SK-N-SH treated with all-trans-retinoic acid at 6 μM for 48 hours (cell line): ENCODE measurements at regions not wholly inside any gene's neighbourhood (a gene's known extent, or its start where the extent isn't known, plus 50 kb on each side); places are given as distances from the start of the nearest gene placed in this dataset.

Experiments
- ATAC-seq: fragments of 200-7000 bp; cut with Tn5 transposase; 3 replicates; pipeline ENCODE4 v1.9.1; 2020; ENCODE audit warnings: mild to moderate bottlenecking, moderate library complexity
- ARNTL ChIP-seq: fragments of 450-650 bp; formaldehyde crosslinking; IDR thresholded peaks from 2 replicates; pipeline ENCODE4 v1.5.0; 2020; ENCODE audit warnings: low read depth, mild to moderate bottlenecking, moderate library complexity, borderline replicate concordance
- BACH2 ChIP-seq: fragments of 250-450 bp; sonication (Bioruptor Pico); IDR thresholded peaks from 2 replicates; pipeline ENCODE4 v1.9.0; 2021; ENCODE audit warnings: mild to moderate bottlenecking, borderline replicate concordance
- CREB5 ChIP-seq: fragments of 250-450 bp; sonication (Bioruptor Pico); IDR thresholded peaks from 2 replicates; pipeline ENCODE4 v1.5.1; 2020; ENCODE audit warnings: low read depth, mild to moderate bottlenecking, moderate library complexity
- CSRNP3 ChIP-seq: fragments of 250-450 bp; sonication (Bioruptor Pico); IDR thresholded peaks from 2 replicates; pipeline ENCODE4 v1.5.1; 2021; ENCODE audit warnings: mild to moderate bottlenecking, moderate library complexity
- ESRRG ChIP-seq: fragments of 250-450 bp; sonication (Bioruptor Pico); IDR thresholded peaks from 2 replicates; pipeline ENCODE4 v1.6.1; 2021; ENCODE audit warnings: mild to moderate bottlenecking
- GLIS3 ChIP-seq: fragments of 250-450 bp; sonication (Bioruptor Pico); IDR thresholded peaks from 2 replicates; pipeline ENCODE4 v1.5.0; 2020; ENCODE audit warnings: mild to moderate bottlenecking, moderate library complexity
- ISL1 ChIP-seq: fragments of 250-450 bp; sonication (Bioruptor Pico); IDR thresholded peaks from 2 replicates; pipeline ENCODE4 v2.1.2; 2022; ENCODE audit warnings: mild to moderate bottlenecking, moderate library complexity
- OSR1 ChIP-seq: fragments of 250-450 bp; sonication (Bioruptor Pico); IDR thresholded peaks from 2 replicates; pipeline ENCODE4 v1.8.0; 2022; ENCODE audit warnings: moderate library complexity, mild to moderate bottlenecking, inconsistent platforms
- POU6F1 ChIP-seq: fragments of 250-450 bp; sonication (Bioruptor Pico); IDR thresholded peaks from 2 replicates; pipeline ENCODE4 v1.8.0; 2021; ENCODE audit warnings: low read depth, mild to moderate bottlenecking, moderate library complexity, borderline replicate concordance
- PPARA ChIP-seq: fragments of 250-450 bp; sonication (Bioruptor Pico); IDR thresholded peaks from 2 replicates; pipeline ENCODE4 v1.5.0; 2020; ENCODE audit warnings: mild to moderate bottlenecking, borderline replicate concordance
- SNAI2 ChIP-seq: fragments of 250-450 bp; sonication (Bioruptor Pico); IDR thresholded peaks from 2 replicates; pipeline ENCODE4 v1.5.0; 2020; ENCODE audit warnings: mild to moderate bottlenecking, moderate library complexity
- TCF4 ChIP-seq: fragments of 250-450 bp; sonication (Bioruptor Pico); IDR thresholded peaks from 2 replicates; pipeline ENCODE4 v1.8.0; 2021; ENCODE audit warnings: mild to moderate bottlenecking, moderate library complexity, borderline replicate concordance
- TOX ChIP-seq: fragments of 250-450 bp; sonication (Bioruptor Pico); IDR thresholded peaks from 2 replicates; pipeline ENCODE4 v1.8.0; 2021; ENCODE audit warnings: mild to moderate bottlenecking, moderate library complexity, borderline replicate concordance
- ZC3H10 ChIP-seq: fragments of 250-450 bp; sonication (Bioruptor Pico); IDR thresholded peaks from 2 replicates; pipeline ENCODE4 v1.5.1; 2021; ENCODE audit warnings: mild to moderate bottlenecking, moderate library complexity
- ZFP3 ChIP-seq: fragments of 250-450 bp; sonication (Bioruptor Pico); IDR thresholded peaks from 2 replicates; pipeline ENCODE4 v1.5.0; 2020; ENCODE audit warnings: mild to moderate bottlenecking, moderate library complexity
- ZFP30 ChIP-seq: fragments of 450-650 bp; formaldehyde crosslinking; IDR thresholded peaks from 2 replicates; pipeline ENCODE4 v1.5.0; 2022; ENCODE audit warnings: mild to moderate bottlenecking, moderate library complexity
- ZNF565 ChIP-seq: fragments of 450-650 bp; formaldehyde crosslinking; conservative IDR thresholded peaks from 2 replicates; pipeline ENCODE4 v1.5.0; 2020; ENCODE audit warnings: low read depth, mild to moderate bottlenecking, moderate library complexity
- ZNF70 ChIP-seq: fragments of 450-650 bp; formaldehyde crosslinking; IDR thresholded peaks from 2 replicates; pipeline ENCODE4 v1.5.0; 2020; ENCODE audit warnings: mild to moderate bottlenecking, moderate library complexity
- ZNF8 ChIP-seq: fragments of 450-650 bp; formaldehyde crosslinking; IDR thresholded peaks from 2 replicates; pipeline ENCODE4 v1.5.0; 2020; ENCODE audit warnings: mild to moderate bottlenecking, moderate library complexity
- TF ChIP-seq, protein P1 (sequence below): fragments of 250-450 bp; sonication (Bioruptor Pico); IDR thresholded peaks from 2 replicates; pipeline ENCODE4 v1.5.0; 2020; ENCODE audit warnings: mild to moderate bottlenecking, moderate library complexity
- TF ChIP-seq, protein P2 (sequence below): fragments of 250-450 bp; sonication (Bioruptor Pico); IDR thresholded peaks from 2 replicates; pipeline ENCODE4 v1.8.0; 2020; ENCODE audit warnings: mild to moderate bottlenecking, moderate library complexity, borderline replicate concordance

DNA sequence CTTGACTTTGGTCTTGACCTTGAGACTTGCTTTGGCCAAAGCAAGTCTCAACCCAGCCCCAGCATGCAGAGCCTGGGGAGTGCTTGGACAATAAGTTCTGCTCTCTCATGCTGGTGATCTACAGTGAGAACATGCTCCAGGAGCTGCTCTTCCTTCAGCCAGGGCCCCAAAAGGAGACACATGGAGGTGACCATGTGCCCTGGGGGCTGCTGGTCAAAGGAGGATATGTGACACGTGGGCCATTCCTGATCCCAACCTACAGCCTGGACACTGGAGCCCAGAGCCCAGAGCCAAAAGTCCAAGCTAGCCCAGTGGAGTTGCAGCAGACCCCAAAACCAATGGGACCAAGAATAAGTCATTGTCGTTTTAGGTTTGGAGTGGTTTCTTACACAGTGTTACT lies 78.2 kb upstream of the CHST15 start:
- no peak for TF ChIP-seq TOX (CRISPR knock-in tag)
- no peak for TF ChIP-seq ZNF8 (CRISPR knock-in tag)
- no peak for ATAC-seq

- no peak for TF ChIP-seq BACH2
- TF ChIP-seq ZFP3 (CRISPR knock-in tag), result no peak
- no peak for TF ChIP-seq OSR1 (CRISPR knock-in tag)
- no peak for TF ChIP-seq CREB5 (CRISPR knock-in tag)
- no peak for TF ChIP-seq ZC3H10 (CRISPR knock-in tag)
Observed at GRCh38 chr10:124170631-124171030, 77.2 kb upstream of the CHST15 start.

DNA sequence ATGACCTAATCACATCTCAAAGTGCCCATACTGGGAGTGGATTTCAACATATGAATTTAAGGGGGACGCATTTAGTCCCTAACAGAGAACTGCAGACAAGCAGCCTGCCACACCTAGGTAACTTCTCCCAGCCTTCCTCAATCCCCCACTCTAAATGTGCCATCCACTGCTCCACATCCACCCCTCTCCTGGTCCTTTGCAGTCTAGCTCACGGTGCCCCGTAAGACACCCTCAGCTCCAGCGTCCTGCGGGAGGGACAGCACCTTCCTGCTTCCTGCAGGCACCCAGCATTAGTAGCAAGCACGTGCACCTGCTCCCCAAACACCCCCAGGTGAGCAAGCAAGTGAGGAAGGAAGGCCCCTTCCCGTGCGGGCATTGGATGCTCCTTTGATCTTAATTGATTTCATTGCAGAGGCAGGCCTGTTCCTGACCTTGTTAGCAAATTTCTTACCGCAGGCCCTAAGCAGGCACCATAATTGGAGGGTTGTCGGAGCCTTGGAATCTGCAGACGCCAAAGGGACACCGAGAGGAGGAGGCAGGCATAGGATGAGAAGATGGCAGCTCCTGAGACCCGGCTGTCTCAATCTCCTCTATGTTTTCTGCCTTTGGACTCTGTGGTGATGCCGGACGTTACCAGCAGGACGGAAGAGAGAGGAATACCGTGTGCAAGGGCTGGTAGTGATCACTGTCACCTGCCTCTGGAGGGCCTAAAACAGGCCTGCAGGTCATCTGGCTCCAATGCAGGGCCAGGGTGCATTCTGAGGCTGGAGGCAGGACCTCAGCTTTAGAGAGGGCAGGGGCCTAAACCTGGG lies 75.8 kb upstream of the CHST15 start:
- ATAC-seq, result no peak

More at GRCh38 chr10:124170631-124171030, 77.2 kb upstream of the CHST15 start:
- ATAC-seq, result no peak

More for the DNA sequence above, 75.8 kb upstream of the CHST15 start:
- TF ChIP-seq ZFP3 (CRISPR knock-in tag) (no peak), TCF4 (CRISPR knock-in tag) (no peak), ARNTL (CRISPR knock-in tag) (no peak), GLIS3 (no peak), ZC3H10 (CRISPR knock-in tag) (no peak), ZNF70 (CRISPR knock-in tag) (no peak), ESRRG (CRISPR knock-in tag) (no peak), ZNF565 (no peak), PPARA (CRISPR knock-in tag) (no peak), ISL1 (CRISPR knock-in tag) (no peak), TOX (CRISPR knock-in tag) (no peak), BACH2 (no peak), SNAI2 (no peak), POU6F1 (CRISPR knock-in tag) (no peak), OSR1 (CRISPR knock-in tag) (no peak), CSRNP3 (CRISPR knock-in tag) (no peak), ZFP30 (no peak)
- TF ChIP-seq, protein P1, sequence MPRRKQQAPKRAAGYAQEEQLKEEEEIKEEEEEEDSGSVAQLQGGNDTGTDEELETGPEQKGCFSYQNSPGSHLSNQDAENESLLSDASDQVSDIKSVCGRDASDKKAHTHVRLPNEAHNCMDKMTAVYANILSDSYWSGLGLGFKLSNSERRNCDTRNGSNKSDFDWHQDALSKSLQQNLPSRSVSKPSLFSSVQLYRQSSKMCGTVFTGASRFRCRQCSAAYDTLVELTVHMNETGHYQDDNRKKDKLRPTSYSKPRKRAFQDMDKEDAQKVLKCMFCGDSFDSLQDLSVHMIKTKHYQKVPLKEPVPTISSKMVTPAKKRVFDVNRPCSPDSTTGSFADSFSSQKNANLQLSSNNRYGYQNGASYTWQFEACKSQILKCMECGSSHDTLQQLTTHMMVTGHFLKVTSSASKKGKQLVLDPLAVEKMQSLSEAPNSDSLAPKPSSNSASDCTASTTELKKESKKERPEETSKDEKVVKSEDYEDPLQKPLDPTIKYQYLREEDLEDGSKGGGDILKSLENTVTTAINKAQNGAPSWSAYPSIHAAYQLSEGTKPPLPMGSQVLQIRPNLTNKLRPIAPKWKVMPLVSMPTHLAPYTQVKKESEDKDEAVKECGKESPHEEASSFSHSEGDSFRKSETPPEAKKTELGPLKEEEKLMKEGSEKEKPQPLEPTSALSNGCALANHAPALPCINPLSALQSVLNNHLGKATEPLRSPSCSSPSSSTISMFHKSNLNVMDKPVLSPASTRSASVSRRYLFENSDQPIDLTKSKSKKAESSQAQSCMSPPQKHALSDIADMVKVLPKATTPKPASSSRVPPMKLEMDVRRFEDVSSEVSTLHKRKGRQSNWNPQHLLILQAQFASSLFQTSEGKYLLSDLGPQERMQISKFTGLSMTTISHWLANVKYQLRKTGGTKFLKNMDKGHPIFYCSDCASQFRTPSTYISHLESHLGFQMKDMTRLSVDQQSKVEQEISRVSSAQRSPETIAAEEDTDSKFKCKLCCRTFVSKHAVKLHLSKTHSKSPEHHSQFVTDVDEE (CRISPR knock-in tag), result no peak
- TF ChIP-seq, protein P2, sequence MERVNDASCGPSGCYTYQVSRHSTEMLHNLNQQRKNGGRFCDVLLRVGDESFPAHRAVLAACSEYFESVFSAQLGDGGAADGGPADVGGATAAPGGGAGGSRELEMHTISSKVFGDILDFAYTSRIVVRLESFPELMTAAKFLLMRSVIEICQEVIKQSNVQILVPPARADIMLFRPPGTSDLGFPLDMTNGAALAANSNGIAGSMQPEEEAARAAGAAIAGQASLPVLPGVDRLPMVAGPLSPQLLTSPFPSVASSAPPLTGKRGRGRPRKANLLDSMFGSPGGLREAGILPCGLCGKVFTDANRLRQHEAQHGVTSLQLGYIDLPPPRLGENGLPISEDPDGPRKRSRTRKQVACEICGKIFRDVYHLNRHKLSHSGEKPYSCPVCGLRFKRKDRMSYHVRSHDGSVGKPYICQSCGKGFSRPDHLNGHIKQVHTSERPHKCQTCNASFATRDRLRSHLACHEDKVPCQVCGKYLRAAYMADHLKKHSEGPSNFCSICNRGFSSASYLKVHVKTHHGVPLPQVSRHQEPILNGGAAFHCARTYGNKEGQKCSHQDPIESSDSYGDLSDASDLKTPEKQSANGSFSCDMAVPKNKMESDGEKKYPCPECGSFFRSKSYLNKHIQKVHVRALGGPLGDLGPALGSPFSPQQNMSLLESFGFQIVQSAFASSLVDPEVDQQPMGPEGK, result no peak
